Stimulated activated CD8-positive, alpha-beta memory T cell treated with anti-CD3 and anti-CD28 coated beads, Interleukin-12 subunit alpha, Interleukin-12 subunit beta, amount 100 ng/mL, for 1 hour (primary cell): ENCODE measurements at regions not wholly inside any gene's neighbourhood (a gene's known extent, or its start where the extent isn't known, plus 50 kb on each side); places are given as distances from the start of the nearest gene placed in this dataset.
A peak's percentile ranks its signal among the peaks of the same experiment; 100 is the strongest.

Experiments used
- DNase-seq: peaks from one replicate; pipeline ENCODE4 v3.0.0-alpha.2; 2020; ENCODE audit warnings: low read depth

GRCh38 chr13:22060187-22060586 lies 389.3 kb downstream of the FGF9 start:
- no peak for DNase-seq

GRCh38 chr13:22061371-22061805 lies 390.5 kb downstream of the FGF9 start:
- DNase-seq: peak; percentile 17

- no peak for DNase-seq
These were observed 391.0 kb downstream of the FGF9 start for GRCh38 chr13:22061806-22062391.

- no peak for DNase-seq
These were observed 391.8 kb downstream of the FGF9 start for GRCh38 chr13:22062478-22063205.

DNA sequence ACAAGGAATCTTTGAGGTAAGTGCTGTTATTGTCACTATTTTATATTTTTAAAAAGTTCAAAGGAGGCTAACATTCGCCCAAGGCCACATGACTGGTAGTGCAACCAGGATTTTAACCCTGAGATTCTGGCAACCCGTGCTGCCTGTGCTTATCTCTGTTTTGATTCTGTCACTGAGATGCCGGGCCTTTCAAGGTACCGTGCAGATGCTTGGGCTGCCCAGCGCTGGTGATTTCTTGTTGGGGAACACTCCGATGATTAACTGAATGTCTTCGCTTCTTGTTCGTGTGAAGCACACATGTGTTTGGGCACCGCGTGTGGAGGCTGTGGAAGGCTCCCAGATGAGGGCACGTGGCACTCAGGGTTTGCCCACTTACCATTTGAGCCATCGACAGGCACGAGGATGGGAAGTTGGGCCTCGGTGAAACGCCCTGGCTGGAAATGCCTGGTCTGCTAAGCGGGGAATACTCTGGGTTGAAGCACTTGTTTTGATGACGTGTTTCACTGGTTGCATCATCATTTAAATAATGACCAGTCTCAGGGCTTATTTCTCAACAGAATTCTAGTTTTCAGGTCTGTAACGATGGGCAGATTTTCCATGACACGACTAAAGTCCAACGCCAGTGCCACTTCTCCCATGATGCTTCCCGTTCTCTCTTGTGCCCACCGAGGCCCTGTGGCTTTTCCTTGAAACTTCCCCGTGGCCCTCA lies 392.7 kb downstream of the FGF9 start:
- DNase-seq: no peak

DNA sequence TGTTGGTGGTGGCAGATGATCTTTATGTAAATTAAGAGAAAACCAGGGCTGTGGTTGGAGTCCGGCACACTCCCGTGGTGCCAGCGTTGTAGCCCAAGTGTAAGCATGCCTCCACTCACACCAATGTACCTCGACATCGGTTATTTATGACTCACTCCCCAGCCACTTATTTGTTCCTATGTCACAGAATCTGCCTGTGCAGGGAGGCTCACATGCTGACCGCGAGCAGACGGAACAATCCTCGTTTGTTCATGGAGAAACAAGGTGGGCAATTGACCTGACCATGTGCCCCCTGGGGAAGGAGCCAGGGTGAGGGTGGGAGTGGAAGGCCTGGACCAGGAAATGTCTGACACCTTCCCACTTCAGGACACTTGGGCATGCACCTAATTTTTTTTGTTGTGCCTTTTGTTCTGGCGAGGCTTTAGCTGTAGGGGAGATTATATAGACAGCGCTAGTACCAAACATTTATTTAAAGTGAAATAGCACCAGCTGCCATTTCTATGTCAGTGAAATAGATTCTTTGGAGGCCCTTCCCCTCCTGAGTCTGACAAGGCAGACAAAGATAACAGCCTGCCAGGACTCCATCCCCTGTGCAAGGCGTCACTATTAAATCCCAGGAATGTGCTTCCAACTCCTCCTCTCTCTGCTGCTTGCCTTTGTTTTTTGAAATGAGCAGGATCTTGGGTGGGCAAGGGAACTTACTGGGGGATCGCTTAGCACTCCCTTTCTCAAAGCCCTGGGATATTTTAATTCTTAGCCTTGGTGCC lies 394.2 kb downstream of the FGF9 start:
- no peak for DNase-seq

DNA sequence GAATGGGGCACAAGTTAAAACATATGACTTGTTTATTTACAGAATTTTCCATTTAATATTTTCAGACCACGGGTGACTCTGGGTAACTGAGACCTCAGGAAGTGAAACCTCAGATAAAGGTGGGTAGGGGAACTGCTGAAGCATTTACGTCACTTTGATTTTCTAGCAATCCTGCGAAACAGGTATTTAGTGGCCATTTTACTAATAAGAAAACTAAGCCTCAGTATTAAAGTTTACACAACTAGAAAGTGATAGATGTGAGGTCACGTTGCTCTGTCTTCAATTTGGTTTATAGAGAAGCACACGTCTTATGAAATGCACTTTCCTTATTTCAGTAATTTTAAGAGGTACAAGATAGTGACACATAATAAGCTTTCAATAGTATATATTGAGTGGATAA lies 402.8 kb downstream of the FGF9 start:
- no peak for DNase-seq

DNA sequence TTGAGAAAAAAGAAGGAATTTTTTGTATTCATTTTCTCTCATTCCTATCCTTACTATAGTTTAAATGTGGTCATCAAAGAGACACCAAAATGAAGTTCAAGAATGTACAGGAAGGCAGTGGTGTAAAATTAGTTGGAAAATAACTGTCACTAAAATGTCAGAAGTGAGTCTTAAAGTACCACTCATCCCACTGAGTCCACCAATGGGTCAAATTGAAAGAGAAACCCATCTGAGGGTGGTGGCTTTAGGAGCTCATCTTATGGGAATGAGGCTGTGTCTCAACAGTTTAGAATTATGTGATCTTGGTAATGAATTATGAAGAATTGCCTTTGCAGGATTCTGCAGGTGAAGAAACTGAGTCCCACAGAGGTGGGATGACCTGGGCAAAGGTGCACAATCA lies 403.5 kb downstream of the FGF9 start:
- DNase-seq: no peak

DNA sequence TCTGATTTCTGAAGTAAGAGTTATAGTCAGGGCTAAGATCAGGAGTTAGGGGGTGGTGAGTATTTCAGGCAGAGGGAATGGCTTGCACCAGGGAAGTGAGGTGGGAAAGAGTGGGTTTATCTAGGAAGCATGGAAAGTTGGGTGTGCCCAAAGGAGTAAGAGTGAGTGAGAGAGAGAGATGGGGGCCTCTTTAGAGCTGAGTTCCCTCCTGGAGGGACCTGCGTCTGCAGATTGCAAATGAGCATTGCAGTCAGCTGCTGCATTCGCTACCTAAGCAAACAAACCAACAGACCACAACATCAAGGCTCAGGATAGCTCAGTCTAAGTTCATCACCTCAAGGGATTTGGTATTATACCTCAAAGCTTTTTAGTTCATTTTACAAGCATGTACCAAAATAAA lies 405.8 kb downstream of the FGF9 start:
- no peak for DNase-seq

GRCh38 chr13:22077205-22077683 lies 406.4 kb downstream of the FGF9 start:
- DNase-seq: no peak

- no peak for DNase-seq
These were observed 406.9 kb downstream of the FGF9 start for GRCh38 chr13:22077764-22078163.

DNA sequence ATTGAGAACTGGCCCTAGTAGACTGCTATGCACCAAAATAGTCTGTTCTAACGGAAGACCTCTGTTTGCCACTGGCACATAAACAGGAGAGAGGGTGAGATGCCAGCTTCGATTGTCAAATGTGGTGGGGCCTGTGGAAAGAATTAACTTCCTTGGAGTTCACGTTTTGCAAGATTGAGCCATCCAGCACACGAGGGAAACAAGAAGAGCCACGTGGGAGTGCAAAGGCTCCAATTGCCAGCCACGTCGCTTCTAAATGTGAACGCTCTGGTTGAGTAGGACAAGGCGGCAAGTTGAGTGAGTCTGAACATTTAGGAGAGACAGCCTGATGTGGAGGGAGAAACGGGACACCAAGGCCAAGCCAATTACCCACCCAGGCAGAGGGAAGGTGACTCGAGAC lies 409.1 kb downstream of the FGF9 start:
- DNase-seq: no peak

DNA sequence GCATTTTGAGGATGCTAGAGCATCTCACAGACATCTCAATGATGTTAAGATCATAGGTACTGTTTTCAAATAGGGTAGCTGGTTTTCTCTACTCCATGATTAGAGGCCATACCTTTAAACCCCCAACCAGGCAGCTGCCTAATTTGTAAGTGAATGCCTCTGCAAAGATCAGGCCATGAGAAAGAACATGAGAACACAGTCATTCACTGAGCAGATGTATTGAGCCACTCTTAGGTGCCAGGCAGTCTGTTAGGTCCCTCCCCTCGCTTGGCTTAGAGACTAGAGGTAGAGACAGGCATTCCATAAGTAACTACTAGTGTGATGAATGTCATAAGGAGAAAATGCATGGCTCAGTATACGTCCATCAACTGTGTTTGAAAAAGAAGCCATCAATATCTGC lies 410.0 kb downstream of the FGF9 start:
- no peak for DNase-seq

GRCh38 chr13:22081430-22081829 lies 410.6 kb downstream of the FGF9 start:
- no peak for DNase-seq

GRCh38 chr13:22082030-22082429 lies 411.2 kb downstream of the FGF9 start:
- DNase-seq: no peak

GRCh38 chr13:22082437-22083100 lies 411.7 kb downstream of the FGF9 start:
- DNase-seq: no peak

GRCh38 chr13:22085001-22085400 lies 414.1 kb downstream of the FGF9 start:
- no peak for DNase-seq

DNA sequence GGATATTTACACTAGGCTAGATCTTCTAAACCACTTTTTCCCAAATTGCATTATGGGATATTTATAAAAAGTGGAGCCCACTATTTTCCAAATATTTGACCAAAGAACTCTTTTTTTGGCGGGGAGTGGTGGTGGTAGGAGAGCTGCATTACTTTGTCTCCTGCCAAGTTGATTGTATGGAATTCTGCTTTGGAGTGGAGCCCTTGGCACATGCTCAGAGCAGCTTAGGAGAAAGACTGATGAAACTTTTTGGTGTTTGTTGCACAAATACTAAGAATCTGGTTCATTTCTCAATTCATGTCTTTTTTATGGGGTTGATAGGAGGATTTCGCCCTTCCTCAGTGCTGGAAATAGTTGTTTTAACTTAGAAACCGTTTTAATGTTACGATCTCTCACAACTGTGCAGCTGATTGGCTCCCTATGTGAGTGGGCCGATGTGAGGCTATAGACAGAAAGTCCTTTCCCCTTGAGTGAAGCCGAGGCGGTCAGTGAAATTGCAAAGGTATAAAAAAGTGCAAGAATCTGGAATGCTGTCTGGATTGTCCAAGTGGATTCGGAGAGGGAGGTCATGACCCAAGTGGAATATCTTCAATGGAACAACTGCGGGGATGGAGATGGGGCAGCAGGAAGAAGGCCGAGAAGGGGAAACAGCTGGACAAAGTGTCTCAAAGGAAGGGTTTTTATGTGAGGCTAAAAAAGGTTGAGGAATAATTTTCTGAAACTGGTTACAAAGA lies 415.9 kb downstream of the FGF9 start:
- no peak for DNase-seq

GRCh38 chr13:22090106-22090505 lies 419.2 kb downstream of the FGF9 start:
- DNase-seq: no peak

GRCh38 chr13:22091222-22091970 lies 420.5 kb downstream of the FGF9 start:
- no peak for DNase-seq

DNA sequence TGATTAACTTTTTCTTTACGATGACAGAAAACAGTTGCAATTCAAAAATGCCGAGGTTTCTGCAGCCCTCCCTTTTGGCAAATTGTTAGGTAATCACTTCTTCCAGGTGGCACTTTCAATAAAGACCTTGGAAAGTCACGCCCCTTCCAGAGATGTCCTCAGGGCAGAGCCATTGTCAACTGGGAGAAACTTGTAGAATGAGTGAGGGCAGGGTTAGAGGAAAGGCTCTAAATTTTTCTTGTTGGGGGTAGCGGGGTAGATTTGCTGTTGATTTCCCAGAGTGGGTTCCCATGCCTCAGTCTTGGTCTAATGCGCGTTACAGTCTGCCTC lies 421.1 kb downstream of the FGF9 start:
- DNase-seq: no peak
